Mammary epithelial cell (primary cell): ENCODE measurements at regions not wholly inside any gene's neighbourhood (a gene's known extent, or its start where the extent isn't known, plus 50 kb on each side); places are given as distances from the start of the nearest gene placed in this dataset.

Experiments used
- CTCF ChIP-seq, 2 donors: IDR thresholded peaks in 1 of 2; conservative IDR thresholded peaks in 1 of 2; 2 replicates each; pipeline ENCODE4 v1.5.1; 2011 to 2012; ENCODE audit warnings: inconsistent platforms in 2 of 2, low read length in 2 of 2, mild to moderate bottlenecking in 2 of 2, control low read depth in 1 of 2, low read depth in 1 of 2; ENCODE audit not compliant: insufficient read depth in 1 of 2; ENCODE audit errors: extremely low read depth in 1 of 2
- EZH2 ChIP-seq: IDR thresholded peaks from 2 replicates; pipeline ENCODE4 v1.6.1; 2012; ENCODE audit warnings: low read length, inconsistent platforms, borderline replicate concordance

- TF ChIP-seq CTCF (conservative IDR thresholded peaks at IDR 0.05 in 1 of 2, IDR thresholded peaks at IDR 0.05 in 1 of 2; ENCODE audit: extremely low read depth in 1 of 2, insufficient read depth in 1 of 2, low read depth in 1 of 2, low read length in 2 of 2) (no peak), EZH2 (no peak)
These were observed 205.5 kb downstream of the PCDH19 start for GRCh38 chrX:100204534-100204933.
